ENCODE measurements at regions not wholly inside any gene's neighbourhood (a gene's known extent, or its start where the extent isn't known, plus 50 kb on each side); places are given as distances from the start of the nearest gene placed in this dataset.

DNA sequence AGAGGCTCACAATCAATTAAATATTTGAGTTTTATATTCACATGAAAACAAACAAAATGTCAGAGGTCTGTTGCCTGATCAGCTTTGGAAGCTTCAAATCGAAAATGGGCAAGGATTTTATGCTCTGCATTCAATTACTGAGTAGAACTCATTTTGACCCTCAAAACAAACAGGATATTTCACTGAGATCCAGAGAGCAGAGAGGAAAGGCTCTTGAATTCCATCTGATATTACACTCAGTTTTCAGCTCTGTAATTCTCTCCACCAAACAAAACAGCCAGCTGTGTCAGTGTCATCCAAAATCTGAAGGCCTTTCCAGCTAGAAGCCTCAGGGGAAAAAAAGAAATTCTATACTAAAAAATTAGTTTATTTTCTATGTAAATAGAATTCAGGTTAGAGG is 128.6 kb upstream of the FLRT2 start:
- H3K9me3 ChIP-seq (ENCODE audit: control insufficient read depth, insufficient read depth, low read depth, low read length): no peaks in the 10 kb centered on the region
- H3K4me3 ChIP-seq (ENCODE audit: low read depth in 2 of 2, low read length in 2 of 2): no peak overlapping the region
- in situ Hi-C loops (cut with HindIII; ENCODE audit: low pct_unique_long_range_greater_than_20kb, low sequenced_read_pairs) (no loop called here), intact Hi-C loops (cut with micrococcal nuclease; ENCODE audit: unreplicated experiment) (loop anchor here (5.0 kb wide), 1 partner anchor 656 kb away; no protein-coding TSS in a partner anchor)
- CTCF ChIA-PET: no interaction called here
- no peak for DNase-seq (ENCODE audit: low read depth, low spot score)
- ATAC-seq: no peak
- TF ChIP-seq CTCF (IDR thresholded peaks at IDR 0.05): no peak
- TF ChIP-seq POLR2AphosphoS5 (IDR thresholded peaks at IDR 0.05; ENCODE audit: low read depth, low read length): no peak
- TF ChIP-seq, protein P1, sequence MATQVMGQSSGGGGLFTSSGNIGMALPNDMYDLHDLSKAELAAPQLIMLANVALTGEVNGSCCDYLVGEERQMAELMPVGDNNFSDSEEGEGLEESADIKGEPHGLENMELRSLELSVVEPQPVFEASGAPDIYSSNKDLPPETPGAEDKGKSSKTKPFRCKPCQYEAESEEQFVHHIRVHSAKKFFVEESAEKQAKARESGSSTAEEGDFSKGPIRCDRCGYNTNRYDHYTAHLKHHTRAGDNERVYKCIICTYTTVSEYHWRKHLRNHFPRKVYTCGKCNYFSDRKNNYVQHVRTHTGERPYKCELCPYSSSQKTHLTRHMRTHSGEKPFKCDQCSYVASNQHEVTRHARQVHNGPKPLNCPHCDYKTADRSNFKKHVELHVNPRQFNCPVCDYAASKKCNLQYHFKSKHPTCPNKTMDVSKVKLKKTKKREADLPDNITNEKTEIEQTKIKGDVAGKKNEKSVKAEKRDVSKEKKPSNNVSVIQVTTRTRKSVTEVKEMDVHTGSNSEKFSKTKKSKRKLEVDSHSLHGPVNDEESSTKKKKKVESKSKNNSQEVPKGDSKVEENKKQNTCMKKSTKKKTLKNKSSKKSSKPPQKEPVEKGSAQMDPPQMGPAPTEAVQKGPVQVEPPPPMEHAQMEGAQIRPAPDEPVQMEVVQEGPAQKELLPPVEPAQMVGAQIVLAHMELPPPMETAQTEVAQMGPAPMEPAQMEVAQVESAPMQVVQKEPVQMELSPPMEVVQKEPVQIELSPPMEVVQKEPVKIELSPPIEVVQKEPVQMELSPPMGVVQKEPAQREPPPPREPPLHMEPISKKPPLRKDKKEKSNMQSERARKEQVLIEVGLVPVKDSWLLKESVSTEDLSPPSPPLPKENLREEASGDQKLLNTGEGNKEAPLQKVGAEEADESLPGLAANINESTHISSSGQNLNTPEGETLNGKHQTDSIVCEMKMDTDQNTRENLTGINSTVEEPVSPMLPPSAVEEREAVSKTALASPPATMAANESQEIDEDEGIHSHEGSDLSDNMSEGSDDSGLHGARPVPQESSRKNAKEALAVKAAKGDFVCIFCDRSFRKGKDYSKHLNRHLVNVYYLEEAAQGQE (IDR thresholded peaks at IDR 0.05; ENCODE audit: insufficient read depth in 1 of 2, low read depth in 2 of 2, low read length in 1 of 2): no peak
- no peak for TF ChIP-seq SIN3A (IDR thresholded peaks at IDR 0.05; ENCODE audit: borderline replicate concordance, insufficient read depth, low read depth, low read length)
- no peak for TF ChIP-seq TCF7L2 (IDR thresholded peaks at IDR 0.05; ENCODE audit: low read depth, low read length)
- BruUV-seq (replicated peaks): no TSS peak
- H3K36me3 ChIP-seq (ENCODE audit: control insufficient read depth, insufficient read depth, low read length): no peaks in the 10 kb centered on the region
- no peak overlapping the region for H3K27ac ChIP-seq (ENCODE audit: low read length)
- no peaks in the 10 kb centered on the region for H3K4me1 ChIP-seq (ENCODE audit: control insufficient read depth, insufficient read depth, low read length)
- POLR2A ChIA-PET: no interaction called here
- no peaks in the 10 kb centered on the region for H3K27me3 ChIP-seq (ENCODE audit: control insufficient read depth, insufficient read depth, low read length)

- in situ Hi-C loops (cut with HindIII; ENCODE audit: low pct_unique_long_range_greater_than_20kb, low sequenced_read_pairs): no loop called here
- intact Hi-C loops (cut with micrococcal nuclease; ENCODE audit: unreplicated experiment): loop anchor here (5.0 kb wide), 1 partner anchor 655 kb away; no protein-coding TSS in a partner anchor
- H3K4me1 ChIP-seq (ENCODE audit: control insufficient read depth, insufficient read depth, low read length): no peaks in the 10 kb centered on the region
- POLR2A ChIA-PET: no interaction called here
- no peak overlapping the region for H3K4me3 ChIP-seq (ENCODE audit: low read depth in 2 of 2, low read length in 2 of 2)
- no peaks in the 10 kb centered on the region for H3K9me3 ChIP-seq (ENCODE audit: control insufficient read depth, insufficient read depth, low read depth, low read length)
- no peak for TF ChIP-seq POLR2AphosphoS5 (IDR thresholded peaks at IDR 0.05; ENCODE audit: low read depth, low read length)
- TF ChIP-seq, protein P1 (IDR thresholded peaks at IDR 0.05; ENCODE audit: insufficient read depth in 1 of 2, low read depth in 2 of 2, low read length in 1 of 2): no peak
- TF ChIP-seq CTCF (IDR thresholded peaks at IDR 0.05): no peak
- TF ChIP-seq TCF7L2 (IDR thresholded peaks at IDR 0.05; ENCODE audit: low read depth, low read length): no peak
- no peak for TF ChIP-seq SIN3A (IDR thresholded peaks at IDR 0.05; ENCODE audit: borderline replicate concordance, insufficient read depth, low read depth, low read length)
- H3K36me3 ChIP-seq (ENCODE audit: control insufficient read depth, insufficient read depth, low read length): no peaks in the 10 kb centered on the region
- no peaks in the 10 kb centered on the region for H3K27me3 ChIP-seq (ENCODE audit: control insufficient read depth, insufficient read depth, low read length)
- no peak overlapping the region for H3K27ac ChIP-seq (ENCODE audit: low read length)
- ATAC-seq (no peak), DNase-seq (ENCODE audit: low read depth, low spot score) (no peak)
- no TSS peak for BruUV-seq (replicated peaks)
- CTCF ChIA-PET: no interaction called here
Observed at GRCh38 chr14:85402569-85403162, 127.3 kb upstream of the FLRT2 start.
